Stimulated activated CD4-positive, alpha-beta T cell treated with anti-CD3 and anti-CD28 coated beads, Interleukin-15, amount 100 ng/mL, for 48 hours (primary cell): ENCODE measurements at regions not wholly inside any gene's neighbourhood (a gene's known extent, or its start where the extent isn't known, plus 50 kb on each side); places are given as distances from the start of the nearest gene placed in this dataset.
"Not testable (repeated sequence)": the region's sequence is repeated elsewhere in the genome, so short reads cannot be mapped to it uniquely, and the experiment has no call there.

Source experiments
- DNase-seq, 2 donors: peaks; one replicate each; pipeline ENCODE4 v3.0.0-alpha.2; 2020; ENCODE audit warnings: low read depth in 2 of 2

GRCh38 chr10:3317553-3318479, 145.2 kb upstream of the PITRM1 start:
- not testable (repeated sequence) for DNase-seq

- DNase-seq, result not testable (repeated sequence)
These were observed 142.0 kb upstream of the PITRM1 start for GRCh38 chr10:3314445-3315085.

DNA sequence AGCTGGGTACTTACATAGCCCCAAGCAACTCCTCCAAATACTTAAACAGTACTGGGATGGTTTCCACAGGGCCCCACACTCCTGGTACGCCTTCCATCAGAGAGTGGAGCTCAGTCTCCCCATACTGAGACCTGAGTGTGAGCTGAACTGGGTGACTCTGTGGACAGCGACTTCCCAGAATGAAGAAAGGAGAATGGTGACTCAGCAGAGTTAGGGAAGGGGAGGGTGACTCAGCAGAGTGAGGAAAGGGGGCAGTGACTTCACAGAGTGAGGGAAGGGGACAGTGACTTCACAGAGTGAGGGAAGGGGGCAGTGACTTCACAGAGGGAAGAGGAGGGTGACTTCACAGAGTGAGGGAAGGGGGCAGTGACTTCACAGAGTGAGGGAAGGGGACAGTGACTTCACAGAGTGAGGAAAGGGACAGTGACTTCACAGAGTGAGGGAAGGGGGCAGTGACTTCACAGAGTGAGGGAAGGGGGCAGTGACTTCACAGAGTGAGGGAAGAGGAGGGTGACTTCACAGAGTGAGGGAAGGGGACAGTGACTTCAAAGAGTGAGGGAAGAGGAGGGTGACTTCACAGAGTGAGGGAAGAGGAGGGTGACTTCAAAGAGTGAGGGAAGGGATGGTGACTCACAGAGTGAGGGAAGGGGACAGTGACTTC, 141.3 kb upstream of the PITRM1 start:
- DNase-seq, result not testable (repeated sequence)

- DNase-seq, result no peak
These were observed 139.9 kb upstream of the PITRM1 start for GRCh38 chr10:3312403-3312940.

DNA sequence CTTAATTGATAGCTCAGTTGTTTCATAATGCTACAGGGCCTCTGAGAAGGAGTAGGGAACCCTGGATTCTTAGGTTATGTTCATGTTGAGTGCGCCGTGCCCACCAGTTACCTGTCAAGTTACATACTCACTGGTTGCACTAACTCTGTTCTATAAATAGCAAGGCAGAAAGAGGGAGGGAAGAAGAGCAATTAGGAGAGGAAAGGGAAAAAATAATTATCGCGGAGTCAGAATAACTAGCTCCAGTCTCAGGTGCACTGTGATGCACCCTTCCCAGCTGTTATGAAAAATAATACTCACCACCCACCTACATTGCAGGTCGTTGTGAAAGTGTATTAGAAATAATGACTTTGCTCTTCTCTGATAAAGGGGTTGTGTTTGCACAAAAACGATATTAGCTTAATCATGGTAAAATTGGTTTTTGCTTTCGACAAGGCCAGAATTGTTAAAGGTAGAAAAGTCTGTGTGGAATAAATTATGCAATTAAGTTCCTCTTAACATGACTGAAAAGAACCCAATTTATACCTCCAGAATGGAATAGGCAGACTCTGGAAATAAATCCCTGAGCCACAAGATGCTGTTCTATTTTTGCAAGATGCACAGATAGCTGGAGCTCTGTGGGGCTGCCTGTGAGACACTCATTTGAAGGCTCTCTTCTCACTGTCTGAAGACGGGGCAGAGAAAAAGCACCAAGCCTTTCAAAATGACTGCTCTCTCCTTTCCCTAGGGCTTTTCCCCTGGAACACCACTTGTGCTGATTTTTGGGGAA, 137.6 kb upstream of the PITRM1 start:
- no peak for DNase-seq

DNA sequence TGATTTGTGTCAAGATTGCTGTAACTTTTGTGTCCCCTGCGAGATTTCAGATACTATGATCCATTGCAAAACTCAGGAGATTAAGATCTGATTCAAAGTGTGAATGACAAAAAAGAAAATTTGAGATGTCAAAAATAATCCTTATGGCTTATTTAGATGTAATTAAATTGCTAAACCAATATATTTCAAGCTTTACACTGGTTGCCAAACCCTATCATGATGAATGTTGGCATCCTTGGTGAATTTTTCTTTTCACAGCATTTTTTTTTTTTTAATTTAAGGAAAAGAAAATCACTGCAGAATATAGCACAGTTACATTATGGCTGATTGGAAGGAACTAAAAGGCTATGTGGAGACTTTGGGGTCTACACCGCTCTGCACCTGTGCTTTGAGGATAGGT, 133.5 kb upstream of the PITRM1 start:
- no peak for DNase-seq

GRCh38 chr10:3295582-3296151, 123.1 kb upstream of the PITRM1 start:
- DNase-seq, result no peak

DNA sequence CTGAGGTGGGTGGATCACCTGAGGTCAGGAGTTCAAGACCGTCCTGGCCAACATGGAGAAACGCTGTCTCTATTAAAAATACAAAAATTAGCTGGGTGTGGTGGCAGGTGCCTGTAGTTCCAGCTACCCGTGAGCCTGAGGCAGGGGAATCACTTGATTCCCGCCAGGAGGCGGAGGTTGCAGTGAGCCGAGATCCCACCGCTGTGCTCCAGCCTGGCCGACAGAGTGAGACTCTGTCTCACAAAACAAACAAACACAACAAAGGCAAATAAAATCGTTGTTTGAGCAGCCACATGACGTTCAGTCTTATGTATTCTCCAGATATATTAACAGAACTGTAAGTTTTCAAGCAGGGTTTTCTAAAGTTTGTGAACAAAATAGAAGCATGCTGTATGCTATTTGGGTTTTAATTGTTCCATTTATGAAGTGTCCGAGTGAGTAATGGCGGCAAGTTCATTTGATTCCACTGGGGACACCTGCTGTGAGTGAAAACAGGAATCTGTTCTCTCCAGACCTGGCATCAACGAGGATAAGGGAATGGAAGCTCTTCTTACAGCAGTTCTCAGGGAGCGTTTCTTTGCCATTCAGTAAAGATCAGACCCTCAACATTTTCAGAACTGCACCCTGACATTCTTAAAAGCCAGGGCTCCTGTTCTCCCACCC, 122.5 kb upstream of the PITRM1 start:
- no peak for DNase-seq

- no peak for DNase-seq
These were observed 121.2 kb upstream of the PITRM1 start for GRCh38 chr10:3293581-3294431.

DNA sequence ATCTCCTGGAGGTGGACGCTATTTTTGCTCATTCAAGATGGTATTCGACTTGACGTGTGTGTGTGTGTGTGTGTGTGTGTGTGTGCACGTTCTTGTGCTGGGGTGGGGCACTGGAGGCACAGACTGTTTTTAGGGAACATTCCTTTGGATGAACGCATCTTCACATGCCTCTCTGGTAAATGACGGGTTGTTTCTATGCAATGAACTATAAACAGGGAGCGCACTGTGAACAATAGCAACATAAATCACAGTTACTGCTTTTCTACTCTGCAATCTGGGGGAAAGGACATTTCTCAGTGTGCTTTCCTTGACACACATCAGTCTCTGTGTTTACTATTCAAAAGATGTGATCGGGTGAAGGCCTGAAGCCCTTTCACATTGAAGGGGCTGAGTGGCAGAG, 120.1 kb upstream of the PITRM1 start:
- DNase-seq, result no peak

DNA sequence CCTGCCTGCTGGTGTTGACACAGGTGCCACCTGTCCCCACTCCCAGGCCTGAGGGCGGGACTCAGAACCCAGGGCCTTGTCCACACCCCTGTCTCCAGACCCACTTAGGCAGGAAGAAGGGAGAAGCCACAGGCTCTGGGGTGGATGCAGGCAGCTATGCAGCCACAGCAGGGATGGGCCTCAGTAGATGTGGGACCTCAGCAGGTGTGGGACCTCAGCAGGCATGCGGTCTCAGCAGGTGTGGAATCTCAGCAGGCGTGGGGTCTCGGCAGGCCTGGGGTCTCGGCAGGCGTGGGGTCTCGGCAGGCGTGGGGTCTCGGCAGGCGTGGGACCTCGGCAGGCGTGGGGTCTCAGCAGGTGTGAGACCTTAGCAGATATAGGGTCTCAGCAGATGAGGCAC, 118.0 kb upstream of the PITRM1 start:
- no peak for DNase-seq

- no peak for DNase-seq
These were observed 115.2 kb upstream of the PITRM1 start for GRCh38 chr10:3287572-3288445.

DNA sequence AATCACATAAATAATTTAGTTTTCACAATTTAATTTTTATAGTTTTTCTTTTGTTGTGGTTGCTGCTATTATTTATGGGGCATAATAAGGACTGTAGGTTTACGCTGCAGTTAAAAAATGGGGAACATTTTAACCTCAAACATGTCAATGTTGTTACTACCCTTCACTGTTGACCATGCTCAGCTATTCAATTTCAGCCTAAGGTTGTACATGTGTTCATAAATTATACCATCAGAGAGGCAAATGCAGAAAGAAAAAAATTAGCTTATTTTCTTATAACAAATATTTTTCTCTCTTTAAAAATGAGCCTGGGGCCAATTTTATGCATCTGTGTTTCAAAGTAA, 110.1 kb upstream of the PITRM1 start:
- DNase-seq, result no peak

DNA sequence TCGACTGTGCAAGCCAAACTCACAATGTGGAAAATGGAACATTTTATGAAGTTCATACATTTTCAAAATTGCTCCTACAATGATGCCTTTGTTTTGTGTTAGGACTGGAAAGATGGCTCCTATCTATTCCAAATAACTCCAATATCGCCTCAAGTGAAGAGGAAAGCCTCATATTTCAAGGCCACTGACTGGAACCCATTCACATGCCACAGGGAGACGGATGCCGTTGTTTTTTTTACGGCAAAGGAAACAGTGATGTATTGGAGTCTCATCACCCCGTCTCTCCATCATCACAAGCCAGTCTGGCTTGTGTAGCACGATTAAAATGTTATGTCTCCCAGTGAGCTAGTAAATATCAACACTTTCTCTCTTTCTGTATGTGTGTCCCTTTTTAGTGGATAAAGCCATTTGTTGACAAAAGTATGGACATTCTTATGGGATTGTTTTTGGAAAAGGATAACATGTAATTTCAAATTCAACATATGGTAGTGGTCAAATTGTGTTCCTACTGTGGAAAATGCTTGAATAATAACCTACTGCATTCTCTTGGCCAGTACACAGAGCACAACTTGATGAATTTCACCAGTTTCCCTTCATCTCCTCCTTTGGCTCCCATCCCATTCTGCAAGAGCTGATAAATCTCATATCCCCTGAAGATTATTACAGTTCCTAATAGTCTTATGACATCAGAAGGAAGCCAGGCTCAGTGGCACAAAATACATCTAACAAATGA, 109.5 kb upstream of the PITRM1 start:
- no peak for DNase-seq

DNA sequence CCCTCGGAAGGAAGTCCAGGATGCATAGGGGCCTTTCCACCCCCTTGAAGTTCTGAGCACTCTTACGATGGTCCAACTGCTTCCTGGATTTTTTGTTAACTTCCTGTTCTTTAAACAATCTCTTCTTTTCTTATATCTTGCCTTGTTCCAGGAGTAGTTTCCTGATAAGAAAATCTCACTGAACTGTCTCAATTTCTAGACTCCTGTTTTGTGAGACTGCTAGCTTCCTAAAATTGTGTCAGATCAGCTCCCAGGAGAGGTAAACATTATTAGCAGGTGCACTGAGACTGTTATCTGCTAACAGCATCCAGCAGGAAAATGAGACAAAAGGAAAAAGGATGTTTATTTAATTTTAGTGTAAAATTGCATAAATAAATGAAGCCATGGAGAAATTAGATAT, 106.2 kb upstream of the PITRM1 start:
- DNase-seq, result no peak

GRCh38 chr10:3277566-3277965, 105.0 kb upstream of the PITRM1 start:
- no peak for DNase-seq

- no peak for DNase-seq
These were observed 101.8 kb upstream of the PITRM1 start for GRCh38 chr10:3274414-3274813.

GRCh38 chr10:3273966-3274365, 101.4 kb upstream of the PITRM1 start:
- no peak for DNase-seq
